ENCODE measurements at regions not wholly inside any gene's neighbourhood (a gene's known extent, or its start where the extent isn't known, plus 50 kb on each side); places are given as distances from the start of the nearest gene placed in this dataset.
A peak's percentile ranks its signal among the peaks of the same experiment; 100 is the strongest.

DNA sequence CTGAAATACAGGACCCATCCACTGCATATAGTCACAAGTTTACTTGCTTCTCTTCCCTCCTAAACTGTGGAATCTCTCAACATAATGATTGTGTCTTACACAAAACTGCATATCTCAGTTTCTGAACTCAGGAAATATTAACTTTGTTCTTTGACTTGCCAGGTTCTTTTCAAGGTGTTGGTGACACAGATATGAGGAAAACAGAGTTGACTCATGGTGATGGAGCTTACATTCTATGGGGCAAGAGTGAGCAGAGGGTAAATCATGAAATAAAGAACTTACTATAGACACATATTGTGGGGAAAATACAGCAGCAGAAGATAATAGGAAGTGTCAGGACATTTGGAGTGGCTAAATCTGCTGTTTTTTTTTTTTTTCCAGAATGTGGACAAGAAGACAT lies 72.5 kb upstream of the IGFBP3 start:
- no peak for DNase-seq (ENCODE audit: low read depth)

DNA sequence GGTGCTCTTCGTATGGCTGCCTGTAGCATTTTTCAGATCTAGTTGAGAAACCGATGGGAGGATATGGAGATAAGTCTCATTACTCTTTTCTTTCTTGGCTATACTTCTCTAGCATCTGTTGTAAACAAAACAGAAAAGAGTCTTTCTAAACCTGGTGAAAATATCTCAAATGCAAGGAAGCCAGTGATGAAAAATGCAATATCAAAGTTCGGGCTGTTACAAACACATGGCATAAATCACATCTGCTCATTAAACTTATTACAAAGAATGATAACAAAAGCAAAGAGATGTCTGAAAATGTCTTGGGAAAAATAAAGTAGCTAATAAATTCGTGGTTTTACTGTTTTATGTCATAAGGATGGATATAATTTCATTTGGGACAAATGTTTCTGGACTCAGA lies 71.8 kb upstream of the IGFBP3 start:
- DNase-seq (ENCODE audit: low read depth), result no peak

DNA sequence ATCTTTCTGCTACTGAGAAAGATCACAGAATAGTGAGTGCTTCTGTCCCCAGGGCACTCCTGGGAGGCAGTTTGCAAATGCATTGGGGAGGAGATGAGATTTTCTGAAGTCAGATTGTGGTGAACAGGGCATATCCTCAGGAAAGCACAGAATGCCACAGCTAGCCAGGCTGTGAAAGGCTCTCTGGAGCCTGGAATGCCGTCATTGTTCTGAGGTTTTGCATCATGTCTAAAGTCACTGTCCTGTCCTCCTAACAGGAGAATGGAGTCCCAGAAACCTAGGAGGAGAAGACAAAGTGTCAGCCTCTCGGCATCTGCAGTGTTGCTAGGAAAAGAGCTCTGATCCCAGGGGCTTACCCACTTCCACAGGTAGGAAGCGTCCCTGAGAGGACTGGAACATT lies 69.2 kb upstream of the IGFBP3 start:
- no peak for DNase-seq (ENCODE audit: low read depth)

DNA sequence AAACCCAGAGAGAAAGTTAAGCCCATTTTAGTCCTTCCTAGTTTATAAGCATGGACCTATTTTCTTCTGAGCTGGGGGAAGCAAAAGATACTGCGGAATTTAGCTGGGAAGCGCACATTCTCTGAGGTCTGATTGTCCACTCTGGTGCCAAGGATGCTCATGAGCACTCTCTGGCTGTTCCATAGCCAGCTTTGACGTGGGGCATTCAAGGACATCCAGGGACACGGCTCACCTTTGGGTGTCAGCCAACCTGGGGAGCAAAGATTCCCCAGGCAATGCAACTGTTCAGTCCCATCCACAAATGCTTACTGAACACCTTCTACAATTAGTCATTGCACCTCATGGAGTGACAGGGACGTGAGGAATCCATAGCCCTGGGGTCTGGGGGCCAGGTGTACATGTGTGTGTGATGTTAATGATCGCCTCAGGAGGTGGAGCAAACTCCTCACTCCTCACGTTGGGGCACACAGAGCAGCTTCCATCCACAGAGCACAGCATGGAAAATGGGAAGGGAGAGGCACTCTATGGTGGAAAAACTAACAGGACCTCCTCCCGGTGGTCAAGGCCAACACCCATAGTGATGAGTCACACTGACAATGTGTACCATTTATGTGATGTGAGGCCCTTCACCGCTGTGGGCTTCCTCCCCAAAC lies 67.5 kb upstream of the IGFBP3 start:
- DNase-seq (ENCODE audit: low read depth), result no peak

DNA sequence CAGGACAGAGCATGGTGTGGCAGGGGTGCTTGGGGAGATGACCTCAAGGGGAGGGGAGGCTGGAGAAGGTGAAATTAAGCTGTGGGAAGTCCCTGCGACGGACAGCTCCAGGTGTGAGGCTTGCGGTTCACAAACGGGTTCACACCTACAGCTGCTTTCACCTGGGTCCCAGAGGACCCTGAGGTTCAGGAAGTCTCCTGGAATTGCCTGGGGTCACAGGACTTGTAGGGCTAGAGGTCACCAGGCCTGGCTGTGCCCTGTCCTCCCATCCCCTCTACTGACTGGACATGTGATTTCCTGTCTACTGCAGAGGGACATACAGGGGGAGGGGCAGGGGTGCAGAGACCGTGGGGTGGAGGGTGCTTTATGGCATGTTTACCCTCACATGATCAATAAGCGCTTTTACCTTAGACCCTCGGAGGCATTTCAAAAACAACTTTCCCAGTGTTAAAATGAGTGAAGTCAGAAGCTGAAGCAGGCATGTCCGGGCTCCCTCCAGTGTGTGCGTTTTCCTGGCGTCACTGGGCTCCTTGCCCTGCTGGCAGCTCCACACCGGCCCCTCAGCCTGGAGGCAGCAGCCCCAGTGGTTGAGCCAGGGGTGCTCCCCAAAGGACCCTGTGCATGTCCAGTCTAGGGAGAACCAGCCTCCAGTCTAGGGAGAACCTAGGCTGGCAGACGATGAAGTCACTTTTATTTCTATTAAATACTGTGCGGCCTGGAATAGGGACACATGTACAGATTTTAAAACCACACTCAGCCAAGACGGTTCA lies 66.6 kb upstream of the IGFBP3 start:
- no peak for DNase-seq (ENCODE audit: low read depth)

DNA sequence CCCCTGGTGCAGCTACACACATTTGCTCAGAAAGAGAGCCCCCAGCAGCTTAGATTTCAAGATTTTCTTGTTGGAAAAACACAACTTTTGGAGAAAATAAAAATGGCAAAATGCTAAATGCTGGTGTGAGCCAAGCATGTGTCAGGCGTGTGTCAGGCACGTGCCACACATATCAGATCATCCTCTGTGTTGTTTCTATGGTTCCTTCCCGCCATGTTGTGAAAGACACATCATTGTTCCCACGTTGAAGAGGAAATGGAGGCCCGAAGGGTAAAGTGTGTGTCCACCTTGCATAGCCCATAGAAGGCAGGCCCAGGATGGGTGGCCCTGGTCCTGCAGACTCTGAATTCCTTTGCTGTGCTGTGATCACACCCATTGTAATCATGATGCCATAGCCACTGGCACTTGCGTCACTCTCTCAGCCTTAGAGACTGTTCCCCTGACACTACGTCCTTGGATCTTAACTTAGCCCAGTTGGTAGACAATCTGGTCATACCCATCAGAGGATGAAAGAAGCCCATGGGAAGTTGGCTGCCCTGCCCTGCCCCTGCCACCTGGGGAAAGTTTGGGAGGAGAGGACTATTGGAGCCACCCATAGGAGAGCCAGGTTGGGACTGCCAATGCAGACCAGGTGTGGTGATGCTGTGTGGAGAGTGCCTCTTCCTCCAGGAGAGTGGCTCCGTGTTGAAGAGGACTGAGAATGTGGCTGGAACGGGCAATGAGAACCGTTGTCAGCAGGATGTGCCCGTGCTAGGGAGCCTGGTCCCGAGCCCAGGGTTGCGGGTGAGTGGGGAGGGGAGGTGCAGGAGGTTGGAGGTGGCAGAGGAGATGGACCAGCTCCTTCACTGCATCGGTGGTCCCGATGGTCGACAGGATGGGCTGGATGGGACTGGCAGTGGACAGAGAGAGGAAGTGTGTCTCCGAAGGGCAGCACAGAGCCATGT lies 65.6 kb upstream of the IGFBP3 start:
- no peak for DNase-seq (ENCODE audit: low read depth)

DNA sequence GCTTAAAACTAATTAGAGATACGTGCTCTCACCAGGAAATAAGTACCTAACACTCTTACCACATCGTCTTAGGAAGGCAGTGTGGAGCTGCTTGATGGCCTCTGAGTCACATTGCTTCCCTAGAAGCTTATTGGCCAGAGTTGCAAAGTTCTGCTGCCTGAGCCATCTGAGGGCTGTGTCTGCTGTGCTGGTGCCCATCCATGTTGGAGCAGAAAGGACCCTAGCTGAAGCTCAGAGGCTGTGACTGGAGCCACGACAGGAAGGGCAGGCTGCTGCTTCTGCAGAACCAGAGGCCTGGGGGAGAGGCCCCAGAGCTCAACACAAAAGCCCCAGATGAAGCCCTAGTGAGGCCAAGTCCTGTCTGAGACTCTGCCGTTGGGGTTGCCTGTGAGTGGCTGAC lies 64.8 kb upstream of the IGFBP3 start:
- peak; percentile 64 for DNase-seq (ENCODE audit: low read depth)

DNA sequence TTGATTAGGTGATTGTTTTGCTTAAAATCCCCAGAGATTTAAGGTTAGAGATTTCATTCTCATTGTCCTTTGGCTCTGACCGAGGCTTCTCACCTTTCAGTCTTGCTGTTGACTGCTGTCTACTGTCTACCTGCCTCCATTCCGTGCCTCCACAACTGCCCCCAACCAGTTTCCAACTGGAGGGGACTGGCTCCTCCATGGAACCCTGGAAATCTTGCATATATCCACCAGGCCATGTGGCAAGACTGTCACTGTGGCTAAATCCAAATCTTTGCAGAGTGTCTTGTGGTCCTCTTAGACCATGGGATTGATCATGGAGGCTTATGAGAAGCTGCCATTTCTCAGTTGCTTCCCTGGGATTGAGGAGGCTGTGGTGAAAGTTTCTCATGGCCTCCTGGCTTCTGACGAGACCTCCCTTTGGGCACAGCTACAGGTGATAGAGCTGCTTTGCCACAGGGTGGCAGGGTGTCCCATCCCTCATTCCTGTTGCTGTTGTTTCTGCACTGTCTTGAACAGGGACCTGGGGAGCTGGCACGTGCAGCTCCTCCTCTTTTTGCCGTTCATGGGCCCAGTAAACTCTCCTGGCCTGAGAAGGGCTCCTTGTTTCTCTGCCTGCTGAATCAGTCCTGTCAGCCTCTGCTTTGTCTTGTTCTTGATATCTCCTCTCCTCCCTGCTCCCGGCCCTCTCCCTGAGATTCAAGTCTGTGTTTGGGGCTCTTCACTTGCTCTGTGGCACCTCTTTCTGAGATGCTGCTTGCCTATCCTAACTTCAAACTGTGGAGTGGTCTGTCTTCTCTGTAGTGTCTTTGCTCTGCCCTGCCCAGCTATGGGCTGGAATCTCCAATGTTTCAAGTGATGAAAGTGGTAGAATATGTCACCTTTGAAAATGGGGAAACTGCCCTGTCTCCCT lies 63.6 kb upstream of the IGFBP3 start:
- peak; percentile 29 for DNase-seq (ENCODE audit: low read depth)

DNA sequence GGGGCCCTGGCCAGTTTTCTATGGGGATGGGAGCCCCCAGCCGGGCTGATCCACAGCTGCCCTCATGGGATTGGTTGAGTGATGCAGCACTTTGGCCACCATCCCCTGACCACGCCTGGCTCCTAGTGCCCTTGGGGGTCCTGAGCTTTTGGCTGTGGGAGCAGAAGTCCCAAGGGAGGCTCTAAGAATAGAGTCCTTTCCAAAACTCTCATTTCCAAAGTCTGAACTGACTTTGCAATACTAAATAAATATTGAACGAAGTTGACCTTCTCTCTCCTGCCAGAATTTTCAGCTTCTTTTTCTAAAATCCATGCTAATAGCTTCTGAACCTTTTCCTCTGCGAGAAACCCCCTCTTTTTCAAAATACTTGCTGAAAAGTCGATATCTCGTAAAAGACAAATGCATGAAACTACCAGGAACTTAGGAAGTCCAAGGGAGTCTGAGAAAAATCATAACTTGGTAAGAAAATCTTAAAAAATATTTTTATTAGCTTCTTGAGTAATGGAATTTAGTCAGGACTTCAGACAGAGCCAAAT lies 62.7 kb upstream of the IGFBP3 start:
- no peak for DNase-seq (ENCODE audit: low read depth)

DNA sequence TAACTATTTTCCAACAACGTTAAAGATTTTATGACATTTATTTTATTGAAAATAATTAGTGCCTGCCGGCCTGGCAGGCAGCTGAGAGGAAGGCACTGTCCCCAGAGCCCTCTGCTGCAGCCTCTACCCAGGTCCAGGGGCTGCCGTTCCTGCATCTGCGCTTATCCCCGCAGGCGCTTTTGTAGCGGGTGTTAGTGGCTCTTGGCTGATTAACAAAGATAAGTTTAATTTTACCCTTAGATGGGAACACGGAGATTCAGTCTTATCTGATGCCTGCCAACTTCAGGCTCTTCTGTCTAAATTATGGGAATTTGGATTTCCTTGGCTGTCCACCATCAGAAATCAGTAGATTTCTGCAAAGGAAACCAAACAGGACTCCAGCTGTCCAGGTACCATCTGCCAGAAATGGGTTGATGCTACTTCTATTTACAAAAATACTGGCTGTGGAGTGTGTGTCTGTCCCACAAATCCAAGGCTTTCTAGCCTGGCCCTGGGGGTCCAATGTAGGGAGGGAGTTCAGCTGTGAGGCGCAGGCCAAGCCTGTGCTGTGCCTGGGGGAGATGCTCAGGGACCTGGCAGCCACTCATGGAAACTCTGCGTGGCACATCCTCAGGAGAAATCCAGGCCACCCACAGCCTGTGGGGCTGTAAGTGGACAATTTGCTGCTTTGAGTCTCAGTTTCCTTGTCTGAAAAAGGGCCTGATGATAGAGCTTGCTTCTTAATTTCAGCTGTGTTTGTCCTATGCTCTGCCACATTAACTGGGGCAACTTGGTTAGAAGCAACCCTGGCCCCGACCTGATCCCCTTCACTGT lies 62.0 kb upstream of the IGFBP3 start:
- DNase-seq (ENCODE audit: low read depth), result no peak

DNA sequence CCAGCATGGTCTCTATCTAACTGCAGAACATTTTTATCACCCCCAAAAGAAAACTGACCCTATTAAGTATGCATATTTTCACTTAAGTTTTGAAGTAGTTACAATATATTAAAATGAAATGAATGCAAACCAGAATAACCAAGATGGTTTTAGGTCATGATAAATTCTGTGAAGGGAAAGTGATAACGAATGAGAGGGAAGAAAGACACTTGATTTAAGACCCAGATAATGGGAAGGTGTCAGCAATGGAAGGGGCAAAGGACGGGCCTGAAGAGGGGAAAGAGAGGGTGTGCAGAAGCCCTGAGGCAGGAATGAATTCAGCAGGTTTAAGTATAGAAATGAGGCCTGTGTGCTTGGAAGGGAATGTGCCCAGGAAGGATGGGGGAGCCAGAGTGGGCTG lies 61.1 kb upstream of the IGFBP3 start:
- no peak for DNase-seq (ENCODE audit: low read depth)

DNA sequence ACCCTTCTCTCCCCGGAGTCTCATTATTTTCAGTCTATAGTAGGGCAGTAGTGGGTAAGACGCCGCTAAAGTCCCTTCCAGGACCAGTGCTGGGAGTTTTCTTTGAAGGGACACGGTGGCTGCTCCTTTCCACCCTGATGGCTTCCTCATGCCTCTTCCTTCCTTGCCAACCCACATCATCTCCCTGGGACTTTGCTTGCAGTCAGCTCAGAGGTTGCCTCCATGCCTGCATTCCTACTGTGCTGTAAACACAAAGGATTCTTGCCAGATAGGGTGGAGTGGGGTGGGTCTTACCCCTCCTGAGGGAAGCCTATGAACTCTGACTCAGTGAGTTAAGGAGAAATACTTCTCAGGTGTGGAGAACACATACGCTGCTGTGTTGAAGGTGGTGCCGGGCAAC lies 59.9 kb upstream of the IGFBP3 start:
- no peak for DNase-seq (ENCODE audit: low read depth)

DNA sequence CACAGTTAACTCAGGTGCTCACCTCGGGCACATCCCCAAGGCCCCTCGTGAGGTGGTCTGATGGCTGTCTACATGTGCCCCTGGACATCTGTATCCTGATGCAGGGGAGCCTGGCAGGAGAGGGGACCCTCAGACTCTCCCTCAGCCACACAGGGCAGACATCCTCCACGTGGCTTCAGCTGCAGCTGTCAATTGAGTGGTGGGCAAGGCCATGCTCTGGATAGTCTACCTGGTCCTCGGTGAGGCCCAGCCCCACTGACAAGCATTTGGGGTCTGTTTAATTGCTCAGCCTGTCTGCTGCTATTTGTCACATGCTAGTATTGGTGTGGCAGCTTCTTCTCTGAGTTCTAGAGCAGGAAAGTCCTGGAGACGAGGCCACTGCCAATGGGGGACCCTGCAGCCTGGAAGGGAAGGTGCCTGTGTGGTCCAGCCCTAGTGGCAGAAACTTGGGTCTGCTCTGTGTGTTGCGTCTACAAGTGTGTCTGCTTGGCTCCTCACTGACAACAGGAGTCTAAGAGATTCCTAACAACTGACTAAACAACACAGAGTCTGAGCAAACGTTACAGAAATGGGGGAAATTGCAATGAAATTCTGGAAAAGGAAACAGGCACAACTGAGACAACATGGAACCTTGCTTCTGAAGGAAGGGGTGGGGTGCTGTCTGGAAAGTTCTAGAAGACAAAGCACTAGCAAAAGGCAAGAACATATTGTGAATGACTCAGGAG lies 59.3 kb upstream of the IGFBP3 start:
- DNase-seq (ENCODE audit: low read depth), result peak; percentile 41

DNA sequence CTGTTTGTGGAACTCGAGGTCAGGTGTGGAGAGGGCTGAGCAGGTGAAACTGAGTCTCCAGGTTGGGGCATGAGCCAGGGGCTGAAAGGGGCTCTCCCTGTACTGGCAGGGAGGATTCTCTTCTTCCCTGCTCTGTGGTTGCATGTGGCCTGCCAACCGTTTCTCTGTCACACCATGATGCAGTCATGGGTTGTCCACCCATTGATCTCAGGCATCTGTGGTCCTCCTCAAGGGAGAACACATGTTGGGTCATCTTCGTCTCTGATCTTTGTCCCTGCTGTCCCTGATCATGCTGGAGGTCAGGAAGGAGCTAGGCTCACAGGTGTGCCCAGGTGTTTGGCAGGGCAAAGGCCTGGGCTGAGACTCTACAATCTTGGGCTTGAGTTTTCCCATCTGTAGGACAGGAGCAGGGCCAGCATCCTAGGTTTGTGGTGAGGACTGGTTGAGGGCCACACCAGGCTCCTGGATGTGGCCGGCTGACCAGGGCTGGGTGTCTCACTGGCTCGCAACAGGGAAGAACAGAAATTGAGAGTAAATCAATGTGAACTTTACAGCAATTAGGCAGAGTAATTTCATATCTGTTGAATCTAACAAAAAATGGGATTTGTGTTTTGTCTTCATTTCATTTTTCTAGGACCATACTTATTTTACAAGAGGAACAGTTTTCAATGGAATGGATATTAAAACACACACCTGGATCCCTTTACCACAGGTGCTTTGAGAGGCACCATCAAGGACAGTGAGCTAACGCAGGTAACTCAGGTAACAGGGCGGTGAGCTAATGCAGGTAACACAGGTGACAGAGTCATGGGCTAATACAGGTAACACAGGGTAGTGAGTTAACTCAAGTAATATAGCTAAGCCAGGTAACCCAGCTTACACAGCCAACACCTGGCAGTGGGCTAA lies 58.5 kb upstream of the IGFBP3 start:
- DNase-seq (ENCODE audit: low read depth), result no peak

DNA sequence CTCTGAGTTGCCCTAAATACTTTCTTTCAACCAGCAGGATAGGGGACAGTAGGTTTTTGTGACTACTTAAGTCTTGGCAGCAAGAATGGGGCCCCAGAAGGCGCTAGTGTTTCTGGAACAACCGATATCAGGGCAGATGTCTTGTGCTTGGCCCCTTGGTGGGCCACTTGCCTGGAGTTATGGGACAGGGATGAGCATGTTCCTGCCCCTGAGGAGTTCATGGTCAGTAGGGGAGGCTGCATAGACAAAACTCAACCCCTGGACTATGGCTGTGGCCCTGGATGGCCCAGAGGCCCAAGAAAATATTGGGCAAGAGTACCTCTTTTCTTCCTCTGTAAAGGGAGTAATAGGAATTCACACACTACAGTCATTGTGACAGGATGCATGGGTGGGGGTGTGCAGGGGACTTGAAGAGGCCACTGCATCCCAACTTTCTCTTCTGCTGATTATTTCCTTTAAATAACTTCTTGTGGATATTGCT lies 57.7 kb upstream of the IGFBP3 start:
- no peak for DNase-seq (ENCODE audit: low read depth)

DNA sequence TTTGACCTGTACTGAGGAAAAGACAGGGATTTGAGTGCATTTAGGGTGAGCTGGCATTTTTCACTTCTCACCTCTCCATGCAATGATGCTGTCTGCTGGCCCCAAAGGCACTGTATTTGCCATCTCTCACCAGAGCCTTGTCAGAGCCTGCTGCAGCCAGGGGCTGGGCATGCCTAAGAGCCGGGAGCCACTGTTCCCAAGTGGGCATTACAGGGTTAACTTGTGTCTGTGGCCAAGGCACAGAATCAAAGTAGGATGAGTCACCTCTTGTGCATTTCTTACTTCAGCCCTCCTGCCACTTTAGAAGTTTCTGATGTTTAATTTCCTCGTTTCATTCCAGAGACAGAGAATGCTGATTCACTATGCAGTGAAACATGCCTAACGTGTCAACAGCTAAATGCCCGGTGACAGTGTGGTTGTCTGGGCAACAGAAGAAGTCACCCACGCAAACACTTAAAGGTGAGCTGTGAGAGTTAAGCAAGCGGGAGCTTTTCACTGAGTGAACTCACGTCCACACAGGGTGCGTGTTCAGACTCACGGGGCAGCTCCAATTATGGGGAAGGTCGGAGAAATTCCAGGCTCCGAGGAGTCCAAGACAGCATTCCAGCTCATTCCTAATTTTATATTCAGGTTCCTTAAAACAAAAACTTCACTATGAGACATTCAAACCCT lies 57.1 kb upstream of the IGFBP3 start:
- DNase-seq (ENCODE audit: low read depth), result peak; percentile 97

DNA sequence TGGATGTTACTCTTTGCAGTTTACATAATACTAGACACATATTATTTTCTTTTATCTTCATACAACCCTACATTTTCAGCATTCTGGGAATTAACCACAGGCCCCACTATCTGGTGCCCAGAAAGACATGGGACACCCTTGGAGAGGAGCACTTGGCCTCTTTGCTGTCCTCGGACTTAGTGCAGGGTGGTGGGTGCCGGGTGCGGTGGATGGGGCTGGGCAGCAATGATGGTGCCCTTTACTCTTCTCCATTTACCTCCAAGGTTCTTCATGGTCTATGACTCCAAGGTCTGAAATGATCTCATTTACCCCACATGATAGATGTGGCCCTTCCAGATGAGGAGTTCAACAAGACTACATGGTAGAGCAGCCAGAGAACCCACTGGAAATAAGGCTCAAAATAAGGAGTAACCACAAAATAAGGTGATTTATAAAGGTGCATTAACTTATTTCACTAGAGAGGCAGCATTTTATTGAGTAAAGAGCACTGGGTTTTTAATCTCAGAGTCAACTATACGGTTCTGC lies 56.2 kb upstream of the IGFBP3 start:
- no peak for DNase-seq (ENCODE audit: low read depth)
